SJSA1 (cell line): ENCODE measurements at regions not wholly inside any gene's neighbourhood (a gene's known extent, or its start where the extent isn't known, plus 50 kb on each side); places are given as distances from the start of the nearest gene placed in this dataset.

Source experiments
- DNase-seq, 2 experiments: peaks; one replicate each; pipeline ENCODE4 v3.0.0-alpha.2; 2015 to 2020; ENCODE audit warnings: low spot score in 2 of 2, low read depth in 1 of 2
- H3K27ac ChIP-seq: fragments of 250-450 bp; sonication (Bioruptor Pico); 2 replicates; pipeline ENCODE4 v1.5.1; 2020; ENCODE audit warnings: mild to moderate bottlenecking, moderate library complexity
- H3K27me3 ChIP-seq: fragments of 250-450 bp; sonication (Bioruptor Pico); replicated peaks from 2 replicates; pipeline ENCODE4 v1.5.1; 2020; ENCODE audit warnings: mild to moderate bottlenecking, moderate library complexity
- H3K36me3 ChIP-seq: fragments of 250-450 bp; sonication (Bioruptor Pico); 2 replicates; pipeline ENCODE4 v1.5.1; 2020; ENCODE audit warnings: mild to moderate bottlenecking
- H3K4me1 ChIP-seq: fragments of 250-450 bp; sonication (Bioruptor Pico); replicated peaks from 2 replicates; pipeline ENCODE4 v1.6.1; 2021; ENCODE audit warnings: mild to moderate bottlenecking
- H3K4me3 ChIP-seq: fragments of 250-450 bp; sonication (Bioruptor Pico); 2 replicates; pipeline ENCODE4 v1.5.1; 2020; ENCODE audit warnings: mild to moderate bottlenecking
- H3K9me3 ChIP-seq: fragments of 250-450 bp; sonication (Bioruptor Pico); replicated peaks from 2 replicates; pipeline ENCODE4 v1.5.1; 2020; ENCODE audit warnings: mild to moderate bottlenecking

DNA sequence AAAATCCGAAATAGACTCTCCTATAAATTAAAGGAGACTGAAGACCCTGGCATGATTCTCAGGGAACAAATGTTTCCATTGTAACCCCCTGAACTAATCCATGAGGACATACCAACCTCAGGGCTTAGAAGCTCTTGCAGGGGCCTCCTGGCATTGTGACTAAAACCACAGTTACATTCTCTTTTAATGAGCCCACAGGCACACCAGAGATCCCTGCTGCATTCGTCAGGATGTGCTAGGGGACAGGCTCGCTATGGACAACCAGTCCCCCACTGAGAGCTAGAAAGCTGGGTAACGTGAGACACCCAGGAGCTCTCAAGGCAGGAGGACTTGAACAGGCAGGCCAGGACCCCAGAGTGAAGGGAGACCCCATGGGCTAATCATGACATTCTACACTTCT is 140.6 kb upstream of the TNRC6C start:
- H3K27me3 ChIP-seq = peaks cover 13% of the 10 kb centered on the region
- H3K4me3 ChIP-seq = no peak overlapping the region
- H3K9me3 ChIP-seq = no peaks in the 10 kb centered on the region
- no peaks in the 10 kb centered on the region for H3K36me3 ChIP-seq
- H3K27ac ChIP-seq = no peak overlapping the region
- no peak for DNase-seq
- no peaks in the 10 kb centered on the region for H3K4me1 ChIP-seq

DNA sequence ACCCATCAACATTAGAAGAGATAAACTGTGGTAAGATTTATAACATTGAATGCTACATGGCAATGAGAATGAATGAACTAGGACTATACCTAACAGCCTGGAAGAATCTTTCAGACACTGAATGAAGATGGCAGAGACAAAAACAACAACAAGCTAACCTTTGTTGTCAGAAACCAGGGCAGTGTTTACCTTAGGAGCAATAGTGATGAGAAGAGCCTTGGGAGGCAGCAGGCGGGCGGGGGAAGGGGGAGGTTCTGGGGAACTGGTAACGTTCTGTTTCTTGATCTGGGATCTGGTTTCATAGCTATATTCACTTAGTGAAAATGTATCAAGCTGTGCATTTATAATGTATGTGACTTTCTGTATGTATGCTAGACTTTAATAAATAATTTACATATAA is 139.0 kb upstream of the TNRC6C start:
- no peak for DNase-seq
- Histone ChIP-seq H3K27me3 (peaks cover 13% of the 10 kb centered on the region), H3K4me3 (no peak overlapping the region), H3K4me1 (no peaks in the 10 kb centered on the region), H3K9me3 (no peaks in the 10 kb centered on the region), H3K27ac (no peak overlapping the region), H3K36me3 (no peaks in the 10 kb centered on the region)

DNA sequence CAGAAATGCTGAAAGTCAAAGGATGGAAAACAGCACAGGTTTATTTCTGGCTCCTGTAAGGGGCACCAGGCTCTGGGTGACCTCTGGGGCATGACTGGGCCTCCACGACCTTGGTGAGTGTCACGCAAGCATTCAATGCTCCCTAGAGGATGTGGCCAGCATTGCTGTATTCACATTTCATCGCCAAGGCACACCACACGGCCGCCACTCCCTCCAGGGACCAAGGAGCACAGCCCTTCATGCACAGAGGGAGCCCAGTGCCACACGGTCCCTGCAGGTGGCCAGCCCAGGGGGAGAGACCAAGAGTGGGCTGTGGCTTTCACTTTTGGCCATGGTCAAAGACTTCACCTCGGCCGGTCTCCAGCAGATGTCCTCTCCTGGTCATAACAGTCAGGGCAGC is 137.4 kb upstream of the TNRC6C start:
- no peak for DNase-seq
- no peaks in the 10 kb centered on the region for H3K4me1 ChIP-seq
- no peaks in the 10 kb centered on the region for H3K9me3 ChIP-seq
- H3K27me3 ChIP-seq = peaks cover 13% of the 10 kb centered on the region
- H3K4me3 ChIP-seq = no peak overlapping the region
- H3K27ac ChIP-seq = no peak overlapping the region
- H3K36me3 ChIP-seq = no peaks in the 10 kb centered on the region

DNA sequence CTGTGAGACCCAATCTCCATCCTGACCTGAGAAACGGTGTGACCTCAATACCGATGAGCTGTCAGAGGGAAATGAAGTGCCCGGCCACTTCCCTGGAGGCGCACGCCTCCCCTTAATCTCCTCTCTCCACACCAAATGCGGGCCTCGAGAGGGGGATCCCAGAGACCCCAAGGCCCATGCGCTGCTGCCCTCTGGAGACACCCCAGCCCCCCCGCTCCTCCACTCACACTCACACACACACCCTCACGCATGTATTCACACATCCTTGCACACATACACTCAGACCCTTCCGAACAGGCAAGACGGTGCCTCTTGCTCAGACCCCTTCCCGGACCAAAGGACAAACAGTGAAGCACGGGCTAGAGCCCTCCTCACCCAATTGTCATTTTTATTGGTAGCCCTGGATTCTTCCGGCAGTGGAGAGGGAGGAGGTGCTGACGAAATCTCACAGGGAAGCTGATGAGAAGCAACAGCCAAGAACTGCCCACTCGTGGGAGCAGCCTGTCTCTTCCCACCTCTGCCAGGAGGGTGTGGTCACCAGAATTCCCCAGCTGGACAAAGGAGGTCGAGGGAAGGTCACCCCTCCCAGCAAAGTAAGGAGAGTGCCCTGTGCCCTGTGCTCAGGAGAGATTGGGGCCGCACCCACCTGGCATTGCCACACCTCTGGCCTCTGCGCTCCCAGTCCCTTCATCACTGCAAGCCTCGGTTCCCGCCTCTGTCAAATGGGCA is 136.0 kb upstream of the TNRC6C start:
- H3K9me3 ChIP-seq = no peaks in the 10 kb centered on the region
- H3K4me3 ChIP-seq = no peak overlapping the region
- H3K27me3 ChIP-seq = peaks cover 13% of the 10 kb centered on the region
- H3K36me3 ChIP-seq = no peaks in the 10 kb centered on the region
- H3K4me1 ChIP-seq = no peaks in the 10 kb centered on the region
- H3K27ac ChIP-seq = no peak overlapping the region
- DNase-seq = no peak

DNA sequence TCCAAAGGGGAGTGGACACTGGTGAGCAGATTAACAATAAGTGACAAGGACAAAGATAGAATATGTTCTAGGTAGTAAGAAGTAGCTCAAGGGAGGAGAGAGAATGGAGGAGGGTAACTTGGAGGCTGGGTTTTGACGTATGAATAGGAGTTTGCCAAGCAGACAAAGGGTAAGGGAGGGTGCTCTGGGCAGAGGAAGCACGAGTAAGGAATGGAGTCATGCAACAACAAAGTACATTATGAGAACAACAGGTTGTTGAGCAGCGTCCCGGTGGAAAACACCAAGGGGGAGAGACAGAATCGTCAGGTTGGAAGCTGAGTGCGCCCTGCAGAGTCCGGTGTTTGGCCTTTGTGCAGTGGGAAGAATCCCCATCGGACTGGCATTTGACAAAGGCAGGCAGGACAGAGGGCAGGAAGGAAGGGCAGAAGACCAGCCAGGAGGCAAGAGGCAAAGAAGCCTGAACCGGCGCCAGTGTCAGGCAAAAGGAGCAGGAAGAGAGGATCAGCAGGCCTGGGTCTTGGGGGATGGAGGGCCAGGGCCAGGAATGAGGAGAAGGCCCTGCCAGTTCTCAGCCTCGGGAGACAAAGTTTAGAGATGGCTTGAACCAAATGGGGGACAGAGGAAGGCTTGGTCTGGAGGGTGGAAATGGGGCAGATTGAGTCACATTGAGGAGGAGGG is 134.3 kb upstream of the TNRC6C start:
- no peaks in the 10 kb centered on the region for H3K36me3 ChIP-seq
- no peaks in the 10 kb centered on the region; the same call in 1 of the 2 replicates for H3K4me1 ChIP-seq
- no peak for DNase-seq
- H3K9me3 ChIP-seq = no peaks in the 10 kb centered on the region
- no peak overlapping the region for H3K4me3 ChIP-seq
- no peak overlapping the region for H3K27ac ChIP-seq
- peaks cover 13% of the 10 kb centered on the region for H3K27me3 ChIP-seq

DNA sequence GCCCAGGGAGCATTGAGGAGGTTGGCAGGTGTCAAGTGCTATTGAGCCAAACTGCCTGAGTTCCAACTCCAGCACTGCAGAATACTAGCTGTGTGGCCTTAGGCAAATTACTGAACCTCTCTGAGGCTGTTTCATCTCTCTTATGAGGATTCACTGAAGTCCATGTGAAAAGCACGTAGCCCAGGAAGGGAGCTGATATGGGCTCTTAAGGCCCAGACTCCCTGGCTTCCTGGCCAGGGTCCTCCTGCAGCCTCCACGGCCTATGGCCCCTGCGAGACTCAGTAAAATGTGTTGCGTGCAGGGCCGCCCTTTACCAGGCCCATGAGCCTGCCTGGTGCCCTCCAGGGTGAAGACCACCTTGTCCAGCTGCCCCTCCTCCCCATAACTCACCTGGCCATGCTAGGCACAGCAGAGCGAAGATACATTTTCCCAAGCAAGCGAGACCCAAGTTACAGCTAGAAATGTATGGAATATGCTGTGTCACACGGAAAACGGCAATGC is 133.7 kb upstream of the TNRC6C start:
- H3K27ac ChIP-seq = no peak overlapping the region
- H3K27me3 ChIP-seq = peaks cover 7% of the 10 kb centered on the region
- peaks cover 6% of the 10 kb centered on the region for H3K4me1 ChIP-seq
- no peak overlapping the region for H3K4me3 ChIP-seq
- H3K9me3 ChIP-seq = no peaks in the 10 kb centered on the region
- no peaks in the 10 kb centered on the region for H3K36me3 ChIP-seq
- DNase-seq = no peak

DNA sequence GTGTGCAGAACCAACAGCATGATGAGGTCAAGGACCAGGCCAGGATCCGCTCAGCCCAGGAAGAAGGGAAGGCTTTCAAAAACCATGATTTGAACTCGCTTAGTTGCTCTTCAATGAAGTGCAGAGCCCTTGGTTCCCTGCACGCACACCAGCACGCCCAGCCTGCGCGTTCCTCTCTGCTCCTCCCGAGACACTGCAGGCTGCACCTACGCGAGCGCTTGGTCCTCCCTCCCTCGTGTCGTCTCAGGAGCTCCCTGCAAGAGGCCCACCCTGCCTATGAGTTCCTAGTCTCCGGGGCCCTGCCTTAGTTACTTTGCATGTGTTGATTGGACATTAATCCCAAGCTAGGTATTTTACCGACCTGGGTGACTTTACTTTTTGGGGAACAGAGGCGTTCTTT is 132.9 kb upstream of the TNRC6C start:
- H3K4me1 ChIP-seq = peaks cover 14% of the 10 kb centered on the region
- H3K27me3 ChIP-seq = no peaks in the 10 kb centered on the region
- no peak overlapping the region for H3K27ac ChIP-seq
- no peaks in the 10 kb centered on the region for H3K9me3 ChIP-seq
- H3K36me3 ChIP-seq = no peaks in the 10 kb centered on the region
- DNase-seq = no peak
- H3K4me3 ChIP-seq = no peak overlapping the region

DNA sequence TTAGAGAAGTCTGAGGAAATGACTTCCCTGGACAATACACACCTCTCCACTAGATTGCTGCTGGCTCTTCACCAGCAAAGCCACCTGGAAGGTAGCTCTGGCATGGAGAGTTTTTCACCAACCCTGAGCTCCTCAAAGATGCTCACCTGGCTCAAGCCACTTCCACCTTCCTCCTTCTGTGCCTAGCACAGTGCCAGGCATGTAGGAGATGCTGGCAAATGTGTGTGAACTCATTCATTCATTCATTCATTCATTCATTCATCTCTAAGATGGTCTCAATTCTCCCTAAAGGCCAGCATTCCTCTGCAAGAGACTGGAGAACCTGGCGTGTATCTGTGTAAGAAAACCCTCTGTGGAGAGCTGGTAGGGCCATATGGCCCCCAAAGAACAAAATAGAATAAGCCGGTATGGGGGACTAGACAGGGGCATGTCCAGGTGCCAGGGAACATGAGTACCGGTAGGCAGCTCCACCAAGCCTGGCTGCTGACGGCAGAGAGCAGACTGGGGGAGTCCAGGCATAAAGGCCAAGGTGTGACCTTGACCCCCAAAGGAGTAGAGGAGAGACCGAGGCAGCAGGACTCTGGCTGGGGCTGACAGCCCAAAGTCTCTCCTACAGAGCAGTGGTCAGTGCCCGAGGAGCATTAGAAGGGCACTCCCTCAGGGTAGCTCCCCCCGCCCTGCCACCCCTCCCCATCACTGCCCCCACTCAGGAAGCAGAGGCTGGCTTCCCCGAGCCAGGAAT is 132.2 kb upstream of the TNRC6C start:
- Histone ChIP-seq H3K27ac (no peak overlapping the region), H3K4me3 (no peak overlapping the region), H3K36me3 (no peaks in the 10 kb centered on the region), H3K27me3 (no peaks in the 10 kb centered on the region), H3K9me3 (no peaks in the 10 kb centered on the region), H3K4me1 (peaks cover 21% of the 10 kb centered on the region)
- no peak for DNase-seq

DNA sequence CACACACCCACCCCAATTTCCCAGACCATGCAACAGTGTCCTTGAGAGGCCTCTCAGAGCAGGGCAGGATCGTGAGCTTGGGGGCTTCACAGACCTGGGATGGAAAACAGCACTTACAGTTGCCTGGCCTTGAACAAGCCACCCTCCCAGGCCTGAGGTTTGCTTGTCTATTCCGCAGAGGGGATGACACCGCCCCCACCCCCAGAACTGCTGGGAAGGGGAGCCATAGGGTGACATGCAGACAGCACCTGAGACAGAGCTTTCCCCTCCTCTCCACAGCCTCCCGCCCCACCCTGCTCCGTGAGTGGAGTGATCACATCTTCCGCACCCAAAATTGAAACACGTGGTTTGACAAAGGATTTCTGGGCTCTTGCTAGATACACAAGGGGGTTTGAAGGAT is 131.5 kb upstream of the TNRC6C start:
- Histone ChIP-seq H3K36me3 (no peaks in the 10 kb centered on the region), H3K27me3 (no peaks in the 10 kb centered on the region), H3K4me3 (no peak overlapping the region), H3K27ac (no peak overlapping the region), H3K4me1 (peaks cover 28% of the 10 kb centered on the region), H3K9me3 (no peaks in the 10 kb centered on the region)
- DNase-seq = no peak

DNA sequence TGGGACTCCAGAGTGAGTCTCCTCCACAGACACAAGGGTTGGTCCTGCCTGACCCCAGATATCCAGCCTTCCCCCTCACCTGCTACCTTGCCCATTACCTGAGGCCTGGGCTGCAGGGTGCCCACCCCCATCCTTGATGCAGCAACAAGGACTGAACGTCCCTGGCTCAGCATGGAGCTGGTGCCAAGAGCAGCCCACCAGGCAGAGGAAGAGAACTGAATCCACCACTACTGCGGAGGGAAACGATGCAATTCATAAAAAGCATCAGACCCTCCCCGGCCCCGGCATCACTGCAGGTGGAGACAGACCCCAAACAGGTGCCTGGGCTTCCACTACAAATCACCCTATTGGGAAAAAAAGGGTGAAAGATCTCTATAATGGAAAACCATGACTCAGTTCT is 131.0 kb upstream of the TNRC6C start:
- H3K4me1 ChIP-seq = peaks cover 30% of the 10 kb centered on the region
- H3K27ac ChIP-seq = no peak overlapping the region
- H3K9me3 ChIP-seq = no peaks in the 10 kb centered on the region

DNA sequence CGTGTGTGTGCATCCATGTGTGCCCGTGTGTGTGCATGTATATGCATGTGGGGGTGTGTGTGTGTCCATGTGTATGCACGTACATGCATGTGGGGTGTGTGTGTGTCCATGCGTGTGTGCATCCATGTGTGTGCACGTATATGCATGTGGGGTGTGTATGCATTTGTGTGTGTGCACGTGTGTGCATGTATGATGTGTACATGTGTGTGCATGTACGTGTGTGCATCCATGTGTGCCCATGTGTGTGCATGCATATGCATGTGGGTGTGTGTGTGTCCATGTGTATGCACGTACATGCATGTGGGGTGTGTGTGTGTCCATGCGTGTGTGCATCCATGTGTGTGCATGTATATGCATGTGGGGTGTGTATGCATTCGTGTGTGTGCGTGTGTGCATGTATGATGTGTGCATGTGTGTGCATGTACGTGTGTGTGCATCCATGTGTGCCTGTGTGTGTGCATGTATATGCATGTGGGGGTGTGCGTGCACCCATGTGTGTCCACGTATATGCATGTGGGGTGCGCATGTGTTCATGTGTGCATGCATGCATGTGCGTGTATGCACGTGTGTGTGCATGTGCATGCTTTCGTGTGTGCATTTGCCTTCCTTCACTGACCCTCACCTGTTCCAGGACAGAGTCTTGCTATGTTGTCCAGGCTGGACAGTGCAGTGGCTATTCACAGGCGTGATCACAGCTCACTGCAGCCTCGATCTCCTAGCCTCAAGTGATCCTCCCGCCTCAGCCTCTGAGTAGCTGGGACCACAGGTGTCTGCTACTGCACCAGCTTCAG is 129.6 kb upstream of the TNRC6C start:
- Histone ChIP-seq H3K4me3 (no peak overlapping the region), H3K27ac (no peak overlapping the region), H3K36me3 (no peaks in the 10 kb centered on the region), H3K9me3 (no peaks in the 10 kb centered on the region), H3K4me1 (peaks cover 30% of the 10 kb centered on the region), H3K27me3 (no peaks in the 10 kb centered on the region)
- DNase-seq = no peak

More for the DNA sequence above, 131.0 kb upstream of the TNRC6C start:
- Histone ChIP-seq H3K4me3 (no peak overlapping the region), H3K27me3 (no peaks in the 10 kb centered on the region), H3K36me3 (no peaks in the 10 kb centered on the region)
- DNase-seq = no peak

DNA sequence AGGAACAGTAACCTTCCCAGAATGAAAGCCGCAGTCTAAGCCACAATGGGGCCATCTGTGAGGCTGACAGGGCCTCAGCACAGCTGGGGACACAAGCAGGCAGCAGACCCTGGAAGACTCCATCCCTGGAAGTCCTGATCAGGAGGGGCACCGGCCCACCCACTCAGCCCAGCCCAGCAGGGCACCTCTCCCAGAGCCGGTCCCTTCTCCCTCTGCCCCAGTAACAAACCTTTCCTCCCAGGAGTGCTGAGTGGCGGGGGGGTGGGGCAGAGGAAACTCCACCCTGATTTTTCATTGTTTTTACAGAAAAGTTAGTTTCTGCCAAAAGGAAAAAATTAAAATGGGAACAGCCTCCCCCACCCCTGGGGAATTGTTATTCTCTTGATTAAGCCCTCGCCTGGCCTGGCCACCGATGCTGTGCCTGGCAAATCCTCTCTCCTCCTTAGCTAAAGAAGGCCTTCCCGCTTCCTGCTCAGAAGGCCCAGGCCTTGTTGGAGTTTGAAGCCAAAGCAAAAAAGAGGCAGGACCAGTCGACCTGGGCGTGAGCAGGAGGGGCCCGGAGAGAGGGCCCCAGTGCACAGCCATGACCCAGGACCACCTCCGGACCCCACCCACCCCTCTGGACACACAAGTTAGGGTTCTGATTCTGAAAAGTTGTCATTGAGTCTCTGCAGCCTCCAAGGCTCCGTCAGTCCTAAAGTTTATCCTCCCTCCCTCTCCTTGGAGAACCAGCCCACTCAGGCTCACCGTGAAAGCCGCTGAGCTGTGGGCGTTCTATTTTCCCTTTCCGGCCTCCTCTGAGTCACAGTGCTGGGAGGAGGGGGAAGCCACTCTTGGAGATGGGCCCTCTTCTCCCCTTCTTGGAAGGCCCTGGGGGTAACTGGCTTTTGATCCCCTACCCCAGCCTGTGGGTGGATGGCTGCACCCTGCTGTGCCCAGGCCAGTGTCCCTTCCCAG is 128.4 kb upstream of the TNRC6C start:
- Histone ChIP-seq H3K9me3 (no peaks in the 10 kb centered on the region), H3K27me3 (no peaks in the 10 kb centered on the region), H3K4me3 (no peak overlapping the region), H3K4me1 (peaks cover 39% of the 10 kb centered on the region), H3K27ac (peak overlapping the region; percentile 63), H3K36me3 (no peaks in the 10 kb centered on the region)
- DNase-seq = peak; percentile 76 to 83
